GM18858 (cell line): ENCODE measurements at regions not wholly inside any gene's neighbourhood (a gene's known extent, or its start where the extent isn't known, plus 50 kb on each side); places are given as distances from the start of the nearest gene placed in this dataset.
"Not testable (repeated sequence)": the region's sequence is repeated elsewhere in the genome, so short reads cannot be mapped to it uniquely, and the experiment has no call there.

Experiments used
- ATAC-seq: cut with Tn5 transposase; IDR thresholded peaks from one replicate; pipeline ENCODE4 v1.9.1; 2021; ENCODE audit not compliant: unreplicated experiment

GRCh38 chr2:150138587-150138986 lies 348.9 kb downstream of the RND3 start:
- no peak for ATAC-seq

- no peak for ATAC-seq
These were observed 350.0 kb downstream of the RND3 start for GRCh38 chr2:150137338-150138069.

GRCh38 chr2:150136893-150137292 lies 350.6 kb downstream of the RND3 start:
- no peak for ATAC-seq

GRCh38 chr2:150136401-150136800 lies 351.1 kb downstream of the RND3 start:
- ATAC-seq, result no peak

GRCh38 chr2:150135223-150135883 lies 352.1 kb downstream of the RND3 start:
- no peak for ATAC-seq

GRCh38 chr2:150134223-150134857 lies 353.1 kb downstream of the RND3 start:
- no peak for ATAC-seq

GRCh38 chr2:150133623-150134022 lies 353.8 kb downstream of the RND3 start:
- peak; percentile 98 for ATAC-seq

- ATAC-seq, result no peak
These were observed 357.4 kb downstream of the RND3 start for GRCh38 chr2:150129921-150130575.

GRCh38 chr2:150127995-150128394 lies 359.5 kb downstream of the RND3 start:
- ATAC-seq, result no peak

GRCh38 chr2:150127346-150127990 lies 360.0 kb downstream of the RND3 start:
- no peak for ATAC-seq

GRCh38 chr2:150126839-150127238 lies 360.6 kb downstream of the RND3 start:
- ATAC-seq, result no peak

GRCh38 chr2:150126143-150126740 lies 361.2 kb downstream of the RND3 start:
- ATAC-seq, result no peak

- ATAC-seq, result no peak
These were observed 361.8 kb downstream of the RND3 start for GRCh38 chr2:150125708-150126107.

- ATAC-seq, result no peak
These were observed 362.3 kb downstream of the RND3 start for GRCh38 chr2:150125188-150125587.

GRCh38 chr2:150124739-150125138 lies 362.7 kb downstream of the RND3 start:
- no peak for ATAC-seq

GRCh38 chr2:150122871-150123613 lies 364.4 kb downstream of the RND3 start:
- ATAC-seq, result no peak

- no peak for ATAC-seq
These were observed 365.3 kb downstream of the RND3 start for GRCh38 chr2:150122156-150122555.

- no peak for ATAC-seq
These were observed 367.0 kb downstream of the RND3 start for GRCh38 chr2:150120326-150120955.

GRCh38 chr2:150119819-150120218 lies 367.6 kb downstream of the RND3 start:
- ATAC-seq, result no peak

GRCh38 chr2:150114089-150114488 lies 373.4 kb downstream of the RND3 start:
- ATAC-seq, result not testable (repeated sequence)
